ENCODE measurements at regions not wholly inside any gene's neighbourhood (a gene's known extent, or its start where the extent isn't known, plus 50 kb on each side); places are given as distances from the start of the nearest gene placed in this dataset.
"Not testable (repeated sequence)": the region's sequence is repeated elsewhere in the genome, so short reads cannot be mapped to it uniquely, and the experiment has no call there.

GRCh38 chr2:85945172-85945571, 56.4 kb upstream of the ST3GAL5 start:
- DNase-seq = no peak
- TF ChIP-seq CTCF (IDR thresholded peaks at IDR 0.05) = no peak
- intact Hi-C loops (cut with DNase I) = no loop called here
- Histone ChIP-seq H3K27ac (no peak overlapping the region), H3K4me3 (no peak overlapping the region), H3K36me3 (ENCODE audit: insufficient read depth in 1 of 2, low read depth in 1 of 2) (no peaks in the 10 kb centered on the region), H3K27me3 (ENCODE audit: insufficient read depth in 3 of 3, low read length in 2 of 3) (no peaks in the 10 kb centered on the region), H3K9me3 (peaks cover 3% of the 10 kb centered on the region), H3K4me1 (peaks cover 4% of the 10 kb centered on the region)
- ATAC-seq = no peak
- WGBS, 3 donors = 65 to 87% (median 70%) methylated on average over 3 of the region's 3 CpGs

- intact Hi-C loops (cut with DNase I) = no loop called here
- DNase-seq = no peak
- Histone ChIP-seq H3K27me3 (ENCODE audit: insufficient read depth in 3 of 3, low read length in 2 of 3) (no peaks in the 10 kb centered on the region), H3K4me3 (no peak overlapping the region), H3K4me1 (no peaks in the 10 kb centered on the region), H3K36me3 (ENCODE audit: insufficient read depth in 1 of 2, low read depth in 1 of 2) (no peaks in the 10 kb centered on the region), H3K27ac (no peak overlapping the region), H3K9me3 (no peaks in the 10 kb centered on the region)
- no peak for TF ChIP-seq CTCF (IDR thresholded peaks at IDR 0.05)
- WGBS, 3 donors = 84 to 91% (median 86%) methylated on average over 1 of the region's 1 CpG
- ATAC-seq = no peak
Observed at GRCh38 chr2:85942346-85942957, 53.7 kb upstream of the ST3GAL5 start.

GRCh38 chr2:85941490-85941889, 52.7 kb upstream of the ST3GAL5 start:
- H3K36me3 ChIP-seq (ENCODE audit: insufficient read depth in 1 of 2, low read depth in 1 of 2); H3K27ac ChIP-seq; H3K4me1 ChIP-seq; ATAC-seq; H3K9me3 ChIP-seq; intact Hi-C loops (cut with DNase I); H3K4me3 ChIP-seq; DNase-seq; H3K27me3 ChIP-seq (ENCODE audit: insufficient read depth in 3 of 3, low read length in 2 of 3): not testable (repeated sequence)
- 81 to 89% (median 88%) methylated on average over 2 of the region's 2 CpGs for WGBS, 3 donors

- no peak for TF ChIP-seq CTCF (IDR thresholded peaks at IDR 0.05)
- Histone ChIP-seq H3K27me3 (ENCODE audit: insufficient read depth in 3 of 3, low read length in 2 of 3) (no peaks in the 10 kb centered on the region), H3K36me3 (ENCODE audit: insufficient read depth in 1 of 2, low read depth in 1 of 2) (no peaks in the 10 kb centered on the region), H3K4me3 (no peak overlapping the region), H3K4me1 (peaks cover 8% of the 10 kb centered on the region), H3K27ac (no peak overlapping the region), H3K9me3 (no peaks in the 10 kb centered on the region)
- ATAC-seq (no peak), DNase-seq (no peak)
- 91 to 94% (median 94%) methylated on average over 4 of the region's 4 CpGs for whole genome bisulfite sequencing, 3 donors
- intact Hi-C loops (cut with DNase I) = no loop called here
Observed at GRCh38 chr2:85939131-85939530, 50.3 kb upstream of the ST3GAL5 start.
